ENCODE measurements at regions not wholly inside any gene's neighbourhood (a gene's known extent, or its start where the extent isn't known, plus 50 kb on each side); places are given as distances from the start of the nearest gene placed in this dataset.

DNA sequence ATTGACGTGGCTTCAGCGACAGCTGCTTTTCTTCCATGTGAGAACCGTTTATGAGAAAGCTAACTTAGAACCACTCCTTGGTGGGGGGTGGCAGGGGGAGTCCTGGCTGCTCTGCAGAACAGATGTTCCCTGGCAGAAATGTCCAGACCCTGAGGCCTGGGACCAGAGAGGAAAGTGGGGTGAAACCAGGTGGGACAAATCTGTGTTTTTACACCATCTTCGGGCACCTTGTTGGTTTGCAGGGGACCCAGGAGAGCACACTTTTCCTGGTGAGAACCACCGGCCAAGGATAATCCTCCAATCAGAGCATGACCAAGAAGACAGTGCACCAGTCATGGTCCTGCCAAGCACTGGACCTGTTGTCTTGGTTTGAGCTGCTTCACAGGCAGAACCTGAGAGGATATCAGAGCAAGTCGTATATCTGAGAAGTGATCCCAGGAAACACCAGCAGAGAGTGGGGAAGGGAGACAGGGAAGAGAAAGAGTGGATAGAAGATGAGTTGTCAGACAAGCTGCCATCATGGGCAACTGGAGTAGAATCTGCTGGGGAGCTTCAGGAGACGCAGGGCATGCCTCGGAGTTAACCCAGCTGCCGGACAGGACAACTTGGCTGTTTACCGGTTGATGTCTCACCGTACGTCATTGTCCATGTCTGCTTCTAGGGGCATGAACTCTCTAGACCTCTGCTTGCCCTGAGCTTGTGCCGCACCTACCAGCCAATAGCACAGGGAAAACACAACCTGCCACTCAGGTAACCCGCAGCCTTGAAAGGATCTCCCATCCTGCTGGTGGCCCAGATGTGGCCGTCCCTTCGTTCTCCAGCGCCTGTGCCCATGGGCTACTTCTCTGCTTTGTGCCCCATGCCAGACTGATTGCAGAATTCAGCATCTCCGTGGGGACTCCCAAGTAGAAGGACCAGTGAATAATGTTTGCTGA lies 178.4 kb upstream of the MVB12B start:
- ChIA-PET CTCF (no interaction called here), POLR2A (no interaction called here)
- Histone ChIP-seq H3K4me3 (ENCODE audit: low read depth, low read length) (no peak overlapping the region), H3K27me3 (ENCODE audit: control insufficient read depth, insufficient read depth, low read length) (peaks cover 14% of the 10 kb centered on the region), H3K27ac (ENCODE audit: low read depth, low read length) (no peak overlapping the region), H3K9me3 (ENCODE audit: control insufficient read depth, insufficient read depth, low read length) (no peaks in the 10 kb centered on the region; the same call in 1 of the 2 replicates)
- no peak for DNase-seq (ENCODE audit: low read depth, low spot score)
- TF ChIP-seq, protein P1, sequence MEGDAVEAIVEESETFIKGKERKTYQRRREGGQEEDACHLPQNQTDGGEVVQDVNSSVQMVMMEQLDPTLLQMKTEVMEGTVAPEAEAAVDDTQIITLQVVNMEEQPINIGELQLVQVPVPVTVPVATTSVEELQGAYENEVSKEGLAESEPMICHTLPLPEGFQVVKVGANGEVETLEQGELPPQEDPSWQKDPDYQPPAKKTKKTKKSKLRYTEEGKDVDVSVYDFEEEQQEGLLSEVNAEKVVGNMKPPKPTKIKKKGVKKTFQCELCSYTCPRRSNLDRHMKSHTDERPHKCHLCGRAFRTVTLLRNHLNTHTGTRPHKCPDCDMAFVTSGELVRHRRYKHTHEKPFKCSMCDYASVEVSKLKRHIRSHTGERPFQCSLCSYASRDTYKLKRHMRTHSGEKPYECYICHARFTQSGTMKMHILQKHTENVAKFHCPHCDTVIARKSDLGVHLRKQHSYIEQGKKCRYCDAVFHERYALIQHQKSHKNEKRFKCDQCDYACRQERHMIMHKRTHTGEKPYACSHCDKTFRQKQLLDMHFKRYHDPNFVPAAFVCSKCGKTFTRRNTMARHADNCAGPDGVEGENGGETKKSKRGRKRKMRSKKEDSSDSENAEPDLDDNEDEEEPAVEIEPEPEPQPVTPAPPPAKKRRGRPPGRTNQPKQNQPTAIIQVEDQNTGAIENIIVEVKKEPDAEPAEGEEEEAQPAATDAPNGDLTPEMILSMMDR (IDR thresholded peaks at IDR 0.05; ENCODE audit: low read depth, low read length), result no peak

DNA sequence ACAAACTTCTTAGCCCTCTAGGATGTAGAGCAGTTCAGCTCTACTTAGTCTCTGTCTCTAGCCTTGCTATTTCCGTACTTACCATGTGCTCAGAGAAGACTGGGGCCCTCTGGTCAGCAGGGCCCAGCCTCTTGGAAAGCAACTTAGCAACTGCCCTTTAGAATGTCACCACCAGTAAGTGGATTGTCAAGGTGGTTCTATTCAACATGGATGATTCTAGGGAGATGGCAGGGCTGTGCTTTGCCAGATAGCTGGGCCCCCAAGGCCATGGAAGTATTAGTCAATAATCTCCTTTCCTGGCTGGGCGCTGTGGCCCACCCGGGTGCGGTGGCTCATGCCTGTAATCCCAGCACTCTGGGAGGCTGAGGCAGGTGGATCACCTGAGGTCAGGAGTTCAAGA lies 177.6 kb upstream of the MVB12B start:
- no peak for DNase-seq (ENCODE audit: low read depth, low spot score)
- ChIA-PET POLR2A (no interaction called here), CTCF (no interaction called here)
- TF ChIP-seq, protein P1 (IDR thresholded peaks at IDR 0.05; ENCODE audit: low read depth, low read length), result no peak
- Histone ChIP-seq H3K27ac (ENCODE audit: low read depth, low read length) (no peak overlapping the region), H3K9me3 (ENCODE audit: control insufficient read depth, insufficient read depth, low read length) (no peaks in the 10 kb centered on the region; the same call in 1 of the 2 replicates), H3K27me3 (ENCODE audit: control insufficient read depth, insufficient read depth, low read length) (peaks cover 12% of the 10 kb centered on the region), H3K4me3 (ENCODE audit: low read depth, low read length) (no peak overlapping the region)

DNA sequence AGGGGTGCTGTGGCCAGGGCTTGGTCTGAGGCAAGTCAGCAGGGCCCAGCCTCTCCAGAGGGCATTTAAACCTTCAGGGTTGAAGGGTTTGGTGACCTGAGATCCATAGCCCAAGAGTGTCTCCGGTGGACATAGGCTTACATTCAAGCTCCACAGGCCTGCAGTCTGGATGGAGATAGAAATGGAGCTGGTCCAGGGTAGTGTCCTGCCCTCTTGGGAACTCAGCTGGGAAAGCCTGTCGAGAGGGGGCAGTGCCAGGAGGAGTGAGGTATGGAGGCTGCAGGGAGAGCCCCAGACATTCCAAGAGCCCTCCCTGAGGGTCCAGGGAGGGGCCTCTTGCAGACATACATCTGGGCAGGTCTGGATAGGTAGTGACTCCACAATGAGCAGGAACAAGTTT lies 177.0 kb upstream of the MVB12B start:
- Histone ChIP-seq H3K9me3 (ENCODE audit: control insufficient read depth, insufficient read depth, low read length) (no peaks in the 10 kb centered on the region; the same call in 1 of the 2 replicates), H3K27me3 (ENCODE audit: control insufficient read depth, insufficient read depth, low read length) (peaks cover 9% of the 10 kb centered on the region), H3K4me3 (ENCODE audit: low read depth, low read length) (no peak overlapping the region), H3K27ac (ENCODE audit: low read depth, low read length) (no peak overlapping the region)
- CTCF ChIA-PET, result no interaction called here
- TF ChIP-seq, protein P1 (IDR thresholded peaks at IDR 0.05; ENCODE audit: low read depth, low read length), result no peak
- DNase-seq (ENCODE audit: low read depth, low spot score), result no peak
- POLR2A ChIA-PET, result no interaction called here

DNA sequence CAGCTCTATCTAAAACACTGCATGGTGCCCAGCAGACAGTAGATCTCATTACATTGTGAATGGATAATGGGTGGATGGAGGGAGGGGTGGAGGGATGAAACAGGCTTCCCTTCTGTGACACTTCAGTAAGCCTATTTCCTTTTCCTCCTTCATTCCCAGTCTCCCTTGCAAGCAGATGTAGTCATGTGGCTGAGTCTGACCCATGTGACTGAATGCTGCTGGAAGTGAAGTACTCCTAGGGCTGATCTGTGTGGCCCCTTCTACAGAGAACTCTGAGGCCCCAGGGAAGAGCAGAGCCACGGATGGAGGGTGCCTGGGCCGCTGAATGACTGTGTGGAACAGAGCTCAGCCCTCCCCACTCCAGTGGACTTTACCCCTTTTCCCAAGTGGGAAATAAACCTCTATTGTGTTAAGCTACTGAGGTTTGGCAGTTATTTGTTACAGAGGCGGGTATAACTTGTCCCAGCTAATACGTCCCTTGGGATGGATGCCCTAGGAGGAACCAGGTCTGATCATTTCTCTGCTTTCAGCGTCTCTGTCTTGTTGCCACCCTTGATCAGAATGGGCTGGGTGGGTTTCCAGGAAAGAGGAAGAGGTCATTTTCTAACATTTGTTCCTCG lies 176.1 kb upstream of the MVB12B start:
- H3K9me3 ChIP-seq (ENCODE audit: control insufficient read depth, insufficient read depth, low read length), result no peaks in the 10 kb centered on the region; the same call in 1 of the 2 replicates
- H3K27me3 ChIP-seq (ENCODE audit: control insufficient read depth, insufficient read depth, low read length), result peaks cover 6% of the 10 kb centered on the region
- H3K27ac ChIP-seq (ENCODE audit: low read depth, low read length), result no peak overlapping the region
- TF ChIP-seq, protein P1 (IDR thresholded peaks at IDR 0.05; ENCODE audit: low read depth, low read length), result no peak
- no peak overlapping the region for H3K4me3 ChIP-seq (ENCODE audit: low read depth, low read length)
- POLR2A ChIA-PET, result interaction anchor here (0.6 to 1.2 kb wide), 2 partner anchors 158 to 443 kb away, joined by 3 read pairs; partner anchors contain the start of gene MAPKAP1
- DNase-seq (ENCODE audit: low read depth, low spot score), result no peak
- CTCF ChIA-PET, result no interaction called here

Data from AG04450 (cell line).